ENCODE measurements at regions not wholly inside any gene's neighbourhood (a gene's known extent, or its start where the extent isn't known, plus 50 kb on each side); places are given as distances from the start of the nearest gene placed in this dataset.

- H3K27me3 ChIP-seq: no peaks in the 10 kb centered on the region
- no peaks in the 10 kb centered on the region for H3K9me3 ChIP-seq
- intact Hi-C loops (cut with DNase I; ENCODE audit: low total_unique reads): no loop called here
- no peak for TF ChIP-seq CTCF (IDR thresholded peaks at IDR 0.05)
- no peak for TF ChIP-seq POLR2A (IDR thresholded peaks at IDR 0.05)
- DNase-seq: no peak
- H3K36me3 ChIP-seq (ENCODE audit: low read depth, missing control alignments): no peaks in the 10 kb centered on the region
- no peaks in the 10 kb centered on the region for H3K4me1 ChIP-seq
- H3K27ac ChIP-seq: peak overlapping the region in 1 of 2 donors; percentile 23
- no peak overlapping the region for H3K4me3 ChIP-seq
Measured at GRCh38 chr9:27668280-27668679, 95.0 kb upstream of the C9orf72 start.

GRCh38 chr9:27671636-27672035 lies 98.4 kb upstream of the C9orf72 start:
- no peaks in the 10 kb centered on the region for H3K27me3 ChIP-seq
- no peaks in the 10 kb centered on the region for H3K9me3 ChIP-seq
- 45 to 60% methylated on average over 5 of the region's 5 CpGs for WGBS, 2 donors
- DNase-seq: no peak
- no peaks in the 10 kb centered on the region for H3K4me1 ChIP-seq
- intact Hi-C loops (cut with DNase I; ENCODE audit: low total_unique reads): no loop called here
- H3K4me3 ChIP-seq: no peak overlapping the region
- no peak overlapping the region for H3K27ac ChIP-seq
- H3K36me3 ChIP-seq (ENCODE audit: low read depth, missing control alignments): no peaks in the 10 kb centered on the region
- TF ChIP-seq POLR2A (IDR thresholded peaks at IDR 0.05) (no peak), CTCF (IDR thresholded peaks at IDR 0.05) (no peak)

GRCh38 chr9:27672718-27673117 lies 99.4 kb upstream of the C9orf72 start:
- TF ChIP-seq CTCF (IDR thresholded peaks at IDR 0.05) (no peak), POLR2A (IDR thresholded peaks at IDR 0.05) (no peak)
- intact Hi-C loops (cut with DNase I; ENCODE audit: low total_unique reads): no loop called here
- 65 to 68% methylated on average over 3 of the region's 3 CpGs for WGBS, 2 donors

GRCh38 chr9:27673641-27674040 lies 100.4 kb upstream of the C9orf72 start:
- Histone ChIP-seq H3K36me3 (ENCODE audit: low read depth, missing control alignments) (no peaks in the 10 kb centered on the region), H3K4me1 (no peaks in the 10 kb centered on the region), H3K4me3 (no peak overlapping the region), H3K9me3 (no peaks in the 10 kb centered on the region), H3K27me3 (no peaks in the 10 kb centered on the region), H3K27ac (no peak overlapping the region)
- DNase-seq: no peak
- WGBS, 2 donors: 53 to 61% methylated on average over 3 of the region's 3 CpGs
- no peak for TF ChIP-seq CTCF (IDR thresholded peaks at IDR 0.05)
- TF ChIP-seq POLR2A (IDR thresholded peaks at IDR 0.05): no peak
- intact Hi-C loops (cut with DNase I; ENCODE audit: low total_unique reads): no loop called here

More at GRCh38 chr9:27672718-27673117, 99.4 kb upstream of the C9orf72 start:
- Histone ChIP-seq H3K27me3 (no peaks in the 10 kb centered on the region), H3K36me3 (ENCODE audit: low read depth, missing control alignments) (no peaks in the 10 kb centered on the region), H3K4me1 (no peaks in the 10 kb centered on the region), H3K4me3 (no peak overlapping the region), H3K27ac (no peak overlapping the region), H3K9me3 (no peaks in the 10 kb centered on the region)
- no peak for DNase-seq

- intact Hi-C loops (cut with DNase I; ENCODE audit: low total_unique reads): no loop called here
- 71 to 73% methylated on average over 6 of the region's 6 CpGs for WGBS, 2 donors
- TF ChIP-seq CTCF (IDR thresholded peaks at IDR 0.05): no peak
- no peak for TF ChIP-seq POLR2A (IDR thresholded peaks at IDR 0.05)
- Histone ChIP-seq H3K9me3 (no peaks in the 10 kb centered on the region), H3K4me3 (no peak overlapping the region), H3K36me3 (ENCODE audit: low read depth, missing control alignments) (no peaks in the 10 kb centered on the region), H3K27ac (no peak overlapping the region), H3K27me3 (no peaks in the 10 kb centered on the region), H3K4me1 (no peaks in the 10 kb centered on the region)
- no peak for DNase-seq
Measured at GRCh38 chr9:27675354-27675753, 102.1 kb upstream of the C9orf72 start.

All from testis (tissue), 2 donors.